ENCODE measurements at regions not wholly inside any gene's neighbourhood (a gene's known extent, or its start where the extent isn't known, plus 50 kb on each side); places are given as distances from the start of the nearest gene placed in this dataset.
"Not testable (repeated sequence)": the region's sequence is repeated elsewhere in the genome, so short reads cannot be mapped to it uniquely, and the experiment has no call there.

- TF ChIP-seq, protein P1, sequence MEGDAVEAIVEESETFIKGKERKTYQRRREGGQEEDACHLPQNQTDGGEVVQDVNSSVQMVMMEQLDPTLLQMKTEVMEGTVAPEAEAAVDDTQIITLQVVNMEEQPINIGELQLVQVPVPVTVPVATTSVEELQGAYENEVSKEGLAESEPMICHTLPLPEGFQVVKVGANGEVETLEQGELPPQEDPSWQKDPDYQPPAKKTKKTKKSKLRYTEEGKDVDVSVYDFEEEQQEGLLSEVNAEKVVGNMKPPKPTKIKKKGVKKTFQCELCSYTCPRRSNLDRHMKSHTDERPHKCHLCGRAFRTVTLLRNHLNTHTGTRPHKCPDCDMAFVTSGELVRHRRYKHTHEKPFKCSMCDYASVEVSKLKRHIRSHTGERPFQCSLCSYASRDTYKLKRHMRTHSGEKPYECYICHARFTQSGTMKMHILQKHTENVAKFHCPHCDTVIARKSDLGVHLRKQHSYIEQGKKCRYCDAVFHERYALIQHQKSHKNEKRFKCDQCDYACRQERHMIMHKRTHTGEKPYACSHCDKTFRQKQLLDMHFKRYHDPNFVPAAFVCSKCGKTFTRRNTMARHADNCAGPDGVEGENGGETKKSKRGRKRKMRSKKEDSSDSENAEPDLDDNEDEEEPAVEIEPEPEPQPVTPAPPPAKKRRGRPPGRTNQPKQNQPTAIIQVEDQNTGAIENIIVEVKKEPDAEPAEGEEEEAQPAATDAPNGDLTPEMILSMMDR (IDR thresholded peaks at IDR 0.05; ENCODE audit: insufficient read depth, low read depth, low read length, missing control alignments): no peak
- DNase-seq (ENCODE audit: low read depth): no peak
- H3K4me3 ChIP-seq (ENCODE audit: low read length): no peak overlapping the region
Measured at GRCh38 chr7:28900311-28900710, 57.8 kb downstream of the TRIL start.

- TF ChIP-seq, protein P1 (IDR thresholded peaks at IDR 0.05; ENCODE audit: insufficient read depth, low read depth, low read length, missing control alignments): no peak
- no peak overlapping the region for H3K4me3 ChIP-seq (ENCODE audit: low read length)
- no peak for DNase-seq (ENCODE audit: low read depth)
Measured at GRCh38 chr7:28893888-28894287, 64.2 kb downstream of the TRIL start.

GRCh38 chr7:28891876-28892234 is 66.3 kb downstream of the TRIL start:
- not testable (repeated sequence) for H3K4me3 ChIP-seq (ENCODE audit: low read length); DNase-seq (ENCODE audit: low read depth)

GRCh38 chr7:28891192-28891875 is 66.8 kb downstream of the TRIL start:
- H3K4me3 ChIP-seq (ENCODE audit: low read length): no peak overlapping the region
- DNase-seq (ENCODE audit: low read depth): no peak
- TF ChIP-seq, protein P1 (IDR thresholded peaks at IDR 0.05; ENCODE audit: insufficient read depth, low read depth, low read length, missing control alignments): no peak

DNA sequence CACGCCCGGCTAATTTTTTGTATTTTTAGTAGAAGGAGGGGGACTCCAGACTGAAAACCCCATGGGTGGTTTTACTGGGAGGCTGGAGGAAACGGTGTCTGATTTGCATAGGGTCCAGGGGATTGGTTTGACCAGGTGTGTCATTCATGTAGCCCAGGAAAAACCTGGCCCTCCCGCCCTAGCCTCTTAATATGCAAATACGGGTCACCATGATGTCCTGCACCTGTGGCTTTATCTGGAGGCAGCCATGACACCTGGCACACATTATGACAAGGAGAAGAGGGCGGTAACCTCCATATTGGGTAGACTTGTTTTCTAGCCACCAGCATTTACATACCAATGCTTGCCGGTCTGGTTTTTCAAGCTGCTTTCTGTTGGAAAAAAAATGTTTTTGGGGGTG is 68.0 kb downstream of the TRIL start:
- DNase-seq (ENCODE audit: low read depth): peak; percentile 27
- H3K4me3 ChIP-seq (ENCODE audit: low read length): no peak overlapping the region

DNA sequence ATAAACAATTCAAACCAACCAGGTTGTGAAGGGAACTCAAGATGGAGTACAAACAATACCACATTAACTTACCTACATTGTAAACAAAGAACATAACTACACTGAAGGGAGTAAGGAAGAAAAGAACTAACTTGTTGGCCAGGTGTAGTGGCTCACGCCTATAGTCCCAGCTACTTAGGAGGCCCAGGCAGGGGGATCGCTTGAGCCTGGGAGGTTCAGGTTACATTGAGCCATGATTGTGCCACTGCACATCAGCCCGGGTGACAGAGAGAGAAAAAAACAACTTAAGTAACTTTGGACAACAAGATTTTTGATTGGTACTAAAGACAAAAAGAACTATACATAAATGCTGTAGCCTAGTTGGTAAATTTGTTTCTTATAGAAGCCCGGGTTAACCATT is 68.8 kb downstream of the TRIL start:
- no peak for DNase-seq (ENCODE audit: low read depth)
- H3K4me3 ChIP-seq (ENCODE audit: low read length): no peak overlapping the region

More for the DNA sequence above, 68.0 kb downstream of the TRIL start:
- TF ChIP-seq, protein P1 (IDR thresholded peaks at IDR 0.05; ENCODE audit: insufficient read depth, low read depth, low read length, missing control alignments): no peak

DNA sequence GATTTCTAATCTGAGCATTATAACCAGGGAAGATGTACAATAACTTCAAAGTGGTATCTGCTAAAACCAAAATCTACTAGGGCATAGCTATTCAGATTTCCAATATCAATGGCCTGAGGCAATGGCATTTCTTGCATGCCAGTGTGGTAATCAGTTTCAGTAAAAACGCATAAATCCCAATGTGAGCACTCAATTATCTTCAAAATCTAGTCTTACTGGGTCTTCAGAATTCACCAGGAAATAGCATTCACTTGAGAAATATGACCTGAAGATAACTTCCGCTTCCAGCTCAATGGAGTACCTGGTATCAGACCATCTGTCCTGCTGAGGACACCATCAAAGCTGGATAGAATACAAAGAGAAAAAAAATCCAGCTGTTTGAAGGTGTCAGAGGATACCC is 72.4 kb downstream of the TRIL start:
- H3K4me3 ChIP-seq (ENCODE audit: low read length): no peak overlapping the region
- TF ChIP-seq, protein P1 (IDR thresholded peaks at IDR 0.05; ENCODE audit: insufficient read depth, low read depth, low read length, missing control alignments): no peak
- no peak for DNase-seq (ENCODE audit: low read depth)

More for the DNA sequence above, 68.8 kb downstream of the TRIL start:
- TF ChIP-seq, protein P1 (IDR thresholded peaks at IDR 0.05; ENCODE audit: insufficient read depth, low read depth, low read length, missing control alignments): no peak

Data from epithelial cell of esophagus (primary cell).